ENCODE measurements at regions not wholly inside any gene's neighbourhood (a gene's known extent, or its start where the extent isn't known, plus 50 kb on each side); places are given as distances from the start of the nearest gene placed in this dataset.

DNA sequence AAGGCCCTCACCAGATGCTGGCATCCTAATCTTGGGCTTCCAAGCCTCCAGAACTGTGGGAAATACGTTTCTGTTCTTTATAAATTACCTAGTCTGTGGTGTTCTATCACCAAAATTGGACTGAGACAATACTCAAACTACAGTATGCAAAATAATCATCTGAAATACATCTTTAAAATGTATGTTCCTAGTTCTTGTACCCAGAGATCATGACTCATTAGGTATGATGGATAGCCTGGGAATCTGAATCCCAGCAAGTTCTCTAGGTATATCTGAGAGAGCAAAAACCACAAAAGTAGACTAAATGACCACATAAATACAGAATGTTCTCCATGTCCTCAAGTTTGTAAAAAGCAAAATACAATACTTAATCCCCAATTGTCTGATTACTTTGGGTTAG, 166.3 kb downstream of the YIPF5 start:
- H3K27ac ChIP-seq (ENCODE audit: low read length): no peak overlapping the region
- no peaks in the 10 kb centered on the region for H3K79me2 ChIP-seq (replicated peaks; ENCODE audit: insufficient read depth, low read length)
- no peaks in the 10 kb centered on the region for H3F3A ChIP-seq (ENCODE audit: insufficient read depth, low read length, poor library complexity, severe bottlenecking)
- H2AFZ ChIP-seq (ENCODE audit: low read depth, low read length): no peak overlapping the region
- no peaks in the 10 kb centered on the region for H3K36me3 ChIP-seq (ENCODE audit: insufficient read depth, low read length)
- H3K4me3 ChIP-seq (ENCODE audit: low read length): no peak overlapping the region
- H3K9me3 ChIP-seq (ENCODE audit: low read length): no peaks in the 10 kb centered on the region
- H3K9me2 ChIP-seq (ENCODE audit: insufficient read depth, low read length): no peaks in the 10 kb centered on the region
- no peak overlapping the region for H3K9ac ChIP-seq (ENCODE audit: low read length)
- no peak overlapping the region for H3K4me2 ChIP-seq (ENCODE audit: low read length)
- H4K20me1 ChIP-seq (ENCODE audit: insufficient read depth): no peaks in the 10 kb centered on the region
- no peaks in the 10 kb centered on the region for H3K27me3 ChIP-seq (ENCODE audit: insufficient read depth, low read depth, low read length)
- TF ChIP-seq SMC3 (conservative IDR thresholded peaks at IDR 0.05; ENCODE audit: poor library complexity): no peak
- no peak for TF ChIP-seq POLR2AphosphoS5 (IDR thresholded peaks at IDR 0.05)
- TF ChIP-seq, protein P1, sequence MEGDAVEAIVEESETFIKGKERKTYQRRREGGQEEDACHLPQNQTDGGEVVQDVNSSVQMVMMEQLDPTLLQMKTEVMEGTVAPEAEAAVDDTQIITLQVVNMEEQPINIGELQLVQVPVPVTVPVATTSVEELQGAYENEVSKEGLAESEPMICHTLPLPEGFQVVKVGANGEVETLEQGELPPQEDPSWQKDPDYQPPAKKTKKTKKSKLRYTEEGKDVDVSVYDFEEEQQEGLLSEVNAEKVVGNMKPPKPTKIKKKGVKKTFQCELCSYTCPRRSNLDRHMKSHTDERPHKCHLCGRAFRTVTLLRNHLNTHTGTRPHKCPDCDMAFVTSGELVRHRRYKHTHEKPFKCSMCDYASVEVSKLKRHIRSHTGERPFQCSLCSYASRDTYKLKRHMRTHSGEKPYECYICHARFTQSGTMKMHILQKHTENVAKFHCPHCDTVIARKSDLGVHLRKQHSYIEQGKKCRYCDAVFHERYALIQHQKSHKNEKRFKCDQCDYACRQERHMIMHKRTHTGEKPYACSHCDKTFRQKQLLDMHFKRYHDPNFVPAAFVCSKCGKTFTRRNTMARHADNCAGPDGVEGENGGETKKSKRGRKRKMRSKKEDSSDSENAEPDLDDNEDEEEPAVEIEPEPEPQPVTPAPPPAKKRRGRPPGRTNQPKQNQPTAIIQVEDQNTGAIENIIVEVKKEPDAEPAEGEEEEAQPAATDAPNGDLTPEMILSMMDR (IDR thresholded peaks at IDR 0.05; ENCODE audit: poor library complexity, severe bottlenecking): no peak
- TF ChIP-seq, protein P2, sequence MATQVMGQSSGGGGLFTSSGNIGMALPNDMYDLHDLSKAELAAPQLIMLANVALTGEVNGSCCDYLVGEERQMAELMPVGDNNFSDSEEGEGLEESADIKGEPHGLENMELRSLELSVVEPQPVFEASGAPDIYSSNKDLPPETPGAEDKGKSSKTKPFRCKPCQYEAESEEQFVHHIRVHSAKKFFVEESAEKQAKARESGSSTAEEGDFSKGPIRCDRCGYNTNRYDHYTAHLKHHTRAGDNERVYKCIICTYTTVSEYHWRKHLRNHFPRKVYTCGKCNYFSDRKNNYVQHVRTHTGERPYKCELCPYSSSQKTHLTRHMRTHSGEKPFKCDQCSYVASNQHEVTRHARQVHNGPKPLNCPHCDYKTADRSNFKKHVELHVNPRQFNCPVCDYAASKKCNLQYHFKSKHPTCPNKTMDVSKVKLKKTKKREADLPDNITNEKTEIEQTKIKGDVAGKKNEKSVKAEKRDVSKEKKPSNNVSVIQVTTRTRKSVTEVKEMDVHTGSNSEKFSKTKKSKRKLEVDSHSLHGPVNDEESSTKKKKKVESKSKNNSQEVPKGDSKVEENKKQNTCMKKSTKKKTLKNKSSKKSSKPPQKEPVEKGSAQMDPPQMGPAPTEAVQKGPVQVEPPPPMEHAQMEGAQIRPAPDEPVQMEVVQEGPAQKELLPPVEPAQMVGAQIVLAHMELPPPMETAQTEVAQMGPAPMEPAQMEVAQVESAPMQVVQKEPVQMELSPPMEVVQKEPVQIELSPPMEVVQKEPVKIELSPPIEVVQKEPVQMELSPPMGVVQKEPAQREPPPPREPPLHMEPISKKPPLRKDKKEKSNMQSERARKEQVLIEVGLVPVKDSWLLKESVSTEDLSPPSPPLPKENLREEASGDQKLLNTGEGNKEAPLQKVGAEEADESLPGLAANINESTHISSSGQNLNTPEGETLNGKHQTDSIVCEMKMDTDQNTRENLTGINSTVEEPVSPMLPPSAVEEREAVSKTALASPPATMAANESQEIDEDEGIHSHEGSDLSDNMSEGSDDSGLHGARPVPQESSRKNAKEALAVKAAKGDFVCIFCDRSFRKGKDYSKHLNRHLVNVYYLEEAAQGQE (IDR thresholded peaks at IDR 0.05; ENCODE audit: borderline replicate concordance): no peak
- TF ChIP-seq EZH2 (IDR thresholded peaks at IDR 0.05; ENCODE audit: borderline replicate concordance, insufficient read depth, low read length, poor library complexity, severe bottlenecking): no peak
- no peak for TF ChIP-seq RAD21 (conservative IDR thresholded peaks at IDR 0.05)
- TF ChIP-seq EP300 (conservative IDR thresholded peaks at IDR 0.05; ENCODE audit: poor library complexity, severe bottlenecking): no peak
- no peak for TF ChIP-seq MXI1 (conservative IDR thresholded peaks at IDR 0.05; ENCODE audit: poor library complexity, severe bottlenecking)
- TF ChIP-seq TAF1 (IDR thresholded peaks at IDR 0.05; ENCODE audit: low read depth): no peak

DNA sequence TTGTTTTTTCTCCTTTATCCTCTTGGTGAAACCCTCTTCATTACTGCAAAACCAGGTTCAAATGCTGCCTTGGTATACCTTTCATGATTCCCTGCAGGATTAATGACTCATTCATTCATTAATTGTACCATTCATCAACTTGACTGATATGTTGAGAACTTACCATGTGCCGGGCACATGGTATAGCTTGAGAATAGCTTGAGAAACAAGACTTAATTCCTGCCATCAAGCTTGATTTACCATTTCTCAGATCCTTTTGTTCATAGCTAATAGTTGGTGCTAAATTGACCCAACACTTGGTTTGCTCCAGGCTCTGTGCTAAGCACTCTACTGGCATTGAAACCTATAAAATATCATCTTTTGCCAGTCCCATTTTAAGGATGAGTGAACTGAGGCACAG, 165.7 kb downstream of the YIPF5 start:
- H3K79me2 ChIP-seq (replicated peaks; ENCODE audit: insufficient read depth, low read length): no peaks in the 10 kb centered on the region
- no peaks in the 10 kb centered on the region for H4K20me1 ChIP-seq (ENCODE audit: insufficient read depth)
- H3K36me3 ChIP-seq (ENCODE audit: insufficient read depth, low read length): no peaks in the 10 kb centered on the region
- H3K27ac ChIP-seq (ENCODE audit: low read length): no peak overlapping the region
- no peak overlapping the region for H3K4me3 ChIP-seq (ENCODE audit: low read length)
- TF ChIP-seq TAF1 (IDR thresholded peaks at IDR 0.05; ENCODE audit: low read depth) (no peak), POLR2AphosphoS5 (IDR thresholded peaks at IDR 0.05) (no peak), MXI1 (conservative IDR thresholded peaks at IDR 0.05; ENCODE audit: poor library complexity, severe bottlenecking) (no peak), SMC3 (conservative IDR thresholded peaks at IDR 0.05; ENCODE audit: poor library complexity) (no peak), EP300 (conservative IDR thresholded peaks at IDR 0.05; ENCODE audit: poor library complexity, severe bottlenecking) (no peak), RAD21 (conservative IDR thresholded peaks at IDR 0.05) (no peak), EZH2 (IDR thresholded peaks at IDR 0.05; ENCODE audit: borderline replicate concordance, insufficient read depth, low read length, poor library complexity, severe bottlenecking) (no peak)
- TF ChIP-seq, protein P1 (IDR thresholded peaks at IDR 0.05; ENCODE audit: poor library complexity, severe bottlenecking): no peak
- TF ChIP-seq, protein P2 (IDR thresholded peaks at IDR 0.05; ENCODE audit: borderline replicate concordance): no peak
- H3F3A ChIP-seq (ENCODE audit: insufficient read depth, low read length, poor library complexity, severe bottlenecking): no peaks in the 10 kb centered on the region
- no peak overlapping the region for H2AFZ ChIP-seq (ENCODE audit: low read depth, low read length)
- no peak overlapping the region for H3K9ac ChIP-seq (ENCODE audit: low read length)
- H3K27me3 ChIP-seq (ENCODE audit: insufficient read depth, low read depth, low read length): no peaks in the 10 kb centered on the region
- no peaks in the 10 kb centered on the region for H3K9me2 ChIP-seq (ENCODE audit: insufficient read depth, low read length)
- no peak overlapping the region for H3K4me2 ChIP-seq (ENCODE audit: low read length)
- no peaks in the 10 kb centered on the region for H3K9me3 ChIP-seq (ENCODE audit: low read length)

Data from neural cell (in vitro differentiated cells).